ENCODE measurements at regions not wholly inside any gene's neighbourhood (a gene's known extent, or its start where the extent isn't known, plus 50 kb on each side); places are given as distances from the start of the nearest gene placed in this dataset.

- TF ChIP-seq CTCF (IDR thresholded peaks at IDR 0.05) = no peak
- no peak for TF ChIP-seq EZH2 (IDR thresholded peaks at IDR 0.05)
- no peak for TF ChIP-seq EZH2phosphoT487 (IDR thresholded peaks at IDR 0.05)
These were observed 70.5 kb downstream of the PYDC2 start for GRCh38 chr3:191531434-191531972.

Data from neural progenitor cell (in vitro differentiated cells).